ENCODE measurements at regions not wholly inside any gene's neighbourhood (a gene's known extent, or its start where the extent isn't known, plus 50 kb on each side); places are given as distances from the start of the nearest gene placed in this dataset.

- TF ChIP-seq POLR2AphosphoS5 (IDR thresholded peaks at IDR 0.05) (no peak), POLR2A (IDR thresholded peaks at IDR 0.05) (no peak), EP300 (IDR thresholded peaks at IDR 0.05) (no peak)
Observed at GRCh38 chr11:80165744-80166143, 724.9 kb upstream of the TENM4 start.
